Effector memory CD8-positive, alpha-beta T cell (primary cell): ENCODE measurements at regions not wholly inside any gene's neighbourhood (a gene's known extent, or its start where the extent isn't known, plus 50 kb on each side); places are given as distances from the start of the nearest gene placed in this dataset.

Source experiments
- ATAC-seq: fragments of 150-1000 bp; cut with Tn5 transposase; replicated peaks from 2 replicates; pipeline ENCODE4 v1.10.0; 2021; ENCODE audit warnings: mild to moderate bottlenecking, moderate library complexity
- DNase-seq, 3 experiments: peaks; one replicate each; pipeline ENCODE4 v3.0.0; 2021
- H3K27ac Mint-ChIP-seq, 2 donors: one replicate each; pipeline ENCODE4 v1.8.0; 2022; ENCODE audit warnings: mild to moderate bottlenecking in 2 of 2, mixed read lengths in 2 of 2, moderate library complexity in 2 of 2
- H3K27me3 Mint-ChIP-seq, 2 donors: one replicate each; pipeline ENCODE4 v1.8.0; 2022; ENCODE audit warnings: mixed read lengths in 2 of 2
- H3K36me3 Mint-ChIP-seq: one replicate; pipeline ENCODE4 v1.8.0; 2022; ENCODE audit warnings: mild to moderate bottlenecking, moderate library complexity, mixed read lengths; ENCODE audit not compliant: insufficient read depth
- H3K4me1 Mint-ChIP-seq, 2 donors: one replicate each; pipeline ENCODE4 v1.8.0; 2022; ENCODE audit warnings: low read depth in 2 of 2, mixed read lengths in 2 of 2
- H3K4me3 Mint-ChIP-seq, 2 donors: one replicate each; pipeline ENCODE4 v1.8.0; 2022; ENCODE audit warnings: mild to moderate bottlenecking in 2 of 2, mixed read lengths in 2 of 2, moderate library complexity in 2 of 2
- H3K9me3 Mint-ChIP-seq, 2 donors: one replicate each; pipeline ENCODE4 v1.8.0; 2022; ENCODE audit warnings: mixed read lengths in 2 of 2

GRCh38 chr20:8073024-8073832 is 53.7 kb upstream of the TMX4 start:
- H3K36me3 Mint-ChIP-seq: no peaks in the 10 kb centered on the region
- peaks cover 0 to 1% of the 10 kb centered on the region in 2 donors for H3K27me3 Mint-ChIP-seq
- no peaks in the 10 kb centered on the region for H3K9me3 Mint-ChIP-seq
- H3K27ac Mint-ChIP-seq: peak overlapping the region; percentile 54 to 81
- ATAC-seq: peak; percentile 82
- H3K4me1 Mint-ChIP-seq: peaks cover 0 to 7% of the 10 kb centered on the region in 2 donors
- H3K4me3 Mint-ChIP-seq: peak overlapping the region in 1 of 2 donors; percentile 7
- peak in 1 of 3 experiments; percentile 12 for DNase-seq

GRCh38 chr20:8074931-8075330 is 55.4 kb upstream of the TMX4 start:
- no peaks in the 10 kb centered on the region for H3K9me3 Mint-ChIP-seq

DNA sequence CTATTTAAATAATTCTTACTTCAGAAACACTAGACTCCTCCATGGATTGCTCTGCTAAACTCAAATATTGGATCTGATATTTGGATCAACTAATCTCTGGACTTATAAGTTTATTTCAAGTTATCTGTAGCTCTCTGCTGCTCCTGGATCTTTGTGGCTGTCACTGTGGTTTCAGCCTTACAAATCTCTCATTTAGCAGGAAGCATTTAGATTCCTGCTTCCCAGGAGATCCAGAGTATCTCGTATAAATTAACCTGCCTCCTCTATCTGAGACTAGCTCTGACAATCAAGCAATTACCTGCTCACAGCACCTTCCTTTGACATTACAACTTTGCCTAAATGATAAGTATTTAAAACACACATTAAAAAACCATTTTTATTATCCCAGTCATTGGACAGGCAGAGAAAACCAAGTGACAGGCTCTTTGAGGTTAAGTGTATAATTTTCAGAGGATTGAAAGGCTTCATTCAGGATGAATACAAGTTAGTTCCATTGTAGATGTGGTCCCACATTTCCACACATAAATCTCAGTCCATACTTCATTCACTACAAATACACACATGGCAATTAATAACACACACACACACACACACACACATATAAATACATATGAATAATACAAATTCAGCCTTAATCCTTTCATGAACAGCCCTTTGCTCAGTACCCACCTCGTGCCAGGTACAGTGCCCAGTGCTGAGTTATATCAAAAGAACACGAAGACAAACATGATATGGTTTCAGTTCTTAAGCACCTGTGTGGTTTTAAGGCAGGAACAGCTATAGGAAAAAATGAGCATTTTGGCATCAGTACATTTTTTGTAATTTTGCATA is 55.5 kb upstream of the PLCB1 start:
- ATAC-seq: no peak
- H3K9me3 Mint-ChIP-seq: no peaks in the 10 kb centered on the region
- H3K36me3 Mint-ChIP-seq: no peaks in the 10 kb centered on the region
- H3K27me3 Mint-ChIP-seq: peaks cover 0 to 7% of the 10 kb centered on the region in 2 donors
- H3K4me3 Mint-ChIP-seq: no peak overlapping the region
- no peak overlapping the region for H3K27ac Mint-ChIP-seq
- H3K4me1 Mint-ChIP-seq: peaks cover 0 to 7% of the 10 kb centered on the region in 2 donors
- DNase-seq: no peak

More at GRCh38 chr20:8074931-8075330, 55.4 kb upstream of the TMX4 start:
- Mint-ChIP-seq H3K4me3 (no peak overlapping the region), H3K27me3 (no peaks in the 10 kb centered on the region), H3K36me3 (no peaks in the 10 kb centered on the region), H3K4me1 (peaks cover 0 to 7% of the 10 kb centered on the region in 2 donors), H3K27ac (no peak overlapping the region)
- DNase-seq (no peak), ATAC-seq (no peak)

DNA sequence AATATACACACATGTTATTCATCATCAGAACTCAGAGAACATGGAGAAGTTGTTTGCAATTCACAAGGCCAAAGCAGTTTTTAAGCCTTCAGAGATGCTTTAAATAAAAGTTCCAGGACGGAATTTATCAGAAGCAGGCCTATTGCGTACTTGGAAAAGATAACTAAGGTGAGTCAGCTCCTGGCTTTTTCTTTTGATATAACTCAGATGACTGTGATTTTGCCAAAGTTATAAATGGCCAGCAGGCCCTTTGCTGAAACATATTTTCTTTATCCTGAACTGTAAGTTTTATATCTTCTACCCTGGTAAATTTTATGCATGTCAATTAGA is 55.0 kb upstream of the PLCB1 start:
- peaks cover 0 to 7% of the 10 kb centered on the region in 2 donors for H3K27me3 Mint-ChIP-seq
- no peaks in the 10 kb centered on the region for H3K36me3 Mint-ChIP-seq
- ATAC-seq: no peak
- peaks cover 0 to 7% of the 10 kb centered on the region in 2 donors for H3K4me1 Mint-ChIP-seq
- no peaks in the 10 kb centered on the region for H3K9me3 Mint-ChIP-seq
- no peak overlapping the region for H3K4me3 Mint-ChIP-seq
- H3K27ac Mint-ChIP-seq: no peak overlapping the region
- no peak for DNase-seq

DNA sequence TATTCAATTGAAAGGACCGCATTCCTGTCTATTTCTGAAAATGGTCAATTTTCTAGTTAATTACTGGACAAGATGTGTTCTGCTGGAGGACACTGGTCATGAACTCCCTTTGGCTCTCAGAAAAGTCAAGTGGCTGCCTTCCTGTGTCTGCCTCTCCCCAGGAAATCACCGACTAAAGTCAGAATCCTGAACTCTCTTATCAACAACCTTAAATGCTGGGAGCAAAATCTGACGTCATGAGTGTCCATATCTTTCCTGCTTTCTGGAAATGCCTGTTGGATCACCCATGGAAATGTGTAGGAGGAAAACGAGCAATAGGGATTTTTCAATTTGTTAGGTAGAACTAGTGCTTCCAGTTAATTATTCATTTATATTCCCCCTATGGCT is 53.5 kb upstream of the PLCB1 start:
- Mint-ChIP-seq H3K27me3 (peaks cover 0 to 7% of the 10 kb centered on the region in 2 donors), H3K27ac (no peak overlapping the region), H3K4me3 (no peak overlapping the region), H3K36me3 (no peaks in the 10 kb centered on the region), H3K9me3 (no peaks in the 10 kb centered on the region), H3K4me1 (peaks cover 0 to 2% of the 10 kb centered on the region in 2 donors)
- no peak for ATAC-seq
- no peak for DNase-seq

DNA sequence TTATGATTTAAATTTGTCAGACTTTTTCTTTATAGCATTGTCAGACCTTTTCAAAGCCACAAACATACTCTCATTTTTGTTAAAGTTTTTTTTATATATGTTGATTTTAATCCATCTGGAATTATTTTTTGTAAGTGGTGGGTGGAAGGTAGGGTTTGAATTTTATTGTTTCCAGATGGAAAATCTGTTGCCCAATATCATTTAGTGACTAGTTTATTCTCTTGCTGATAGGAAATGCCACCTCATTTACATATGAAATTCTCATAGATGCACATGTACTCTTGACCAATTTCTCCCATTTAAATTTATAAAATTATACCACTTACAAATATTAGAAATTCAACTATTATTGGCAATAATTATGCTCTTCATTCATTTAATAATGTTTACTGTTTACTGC is 52.1 kb upstream of the PLCB1 start:
- Mint-ChIP-seq H3K36me3 (no peaks in the 10 kb centered on the region), H3K9me3 (no peaks in the 10 kb centered on the region), H3K27ac (no peak overlapping the region), H3K4me1 (no peaks in the 10 kb centered on the region), H3K4me3 (no peak overlapping the region), H3K27me3 (peaks cover 0 to 7% of the 10 kb centered on the region in 2 donors)
- DNase-seq (no peak), ATAC-seq (no peak)

GRCh38 chr20:8082025-8082424 is 50.0 kb upstream of the PLCB1 start:
- Mint-ChIP-seq H3K27ac (no peak overlapping the region), H3K9me3 (no peaks in the 10 kb centered on the region), H3K4me3 (no peak overlapping the region), H3K27me3 (peaks cover 4 to 7% of the 10 kb centered on the region in 2 donors), H3K36me3 (no peaks in the 10 kb centered on the region), H3K4me1 (no peaks in the 10 kb centered on the region)
- no peak for ATAC-seq
- DNase-seq: no peak
